HK-2 (cell line): ENCODE measurements at regions not wholly inside any gene's neighbourhood (a gene's known extent, or its start where the extent isn't known, plus 50 kb on each side); places are given as distances from the start of the nearest gene placed in this dataset.
A peak's percentile ranks its signal among the peaks of the same experiment; 100 is the strongest.
"Not testable (repeated sequence)": the region's sequence is repeated elsewhere in the genome, so short reads cannot be mapped to it uniquely, and the experiment has no call there.

ENCODE experiments used
- DNase-seq: peaks from one replicate; pipeline ENCODE4 v3.0.0-alpha.2; 2018; ENCODE audit not compliant: unreplicated experiment

DNA sequence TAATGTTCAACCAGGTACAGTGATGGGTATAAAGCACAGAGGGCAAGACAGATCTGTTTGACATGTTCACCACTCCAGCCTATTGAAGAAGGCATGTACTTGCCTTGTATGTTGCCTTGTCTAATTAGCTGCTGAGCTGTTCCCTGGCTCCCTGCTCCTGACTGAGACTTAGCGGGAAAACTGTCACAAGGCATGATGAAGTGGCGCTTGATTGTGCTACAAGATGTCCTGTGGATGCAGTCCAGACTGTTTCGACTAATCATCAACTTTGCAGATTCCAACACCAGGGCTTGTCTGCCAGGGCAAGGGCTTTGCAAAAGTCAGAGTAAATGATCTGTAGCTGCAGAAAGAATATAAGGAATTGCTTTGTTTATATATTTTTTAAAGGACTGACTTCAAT lies 136.2 kb upstream of the NRBF2 start:
- DNase-seq, result peak; percentile 32

- no peak for DNase-seq
These were observed 136.6 kb upstream of the NRBF2 start for GRCh38 chr10:62996516-62996915.

DNA sequence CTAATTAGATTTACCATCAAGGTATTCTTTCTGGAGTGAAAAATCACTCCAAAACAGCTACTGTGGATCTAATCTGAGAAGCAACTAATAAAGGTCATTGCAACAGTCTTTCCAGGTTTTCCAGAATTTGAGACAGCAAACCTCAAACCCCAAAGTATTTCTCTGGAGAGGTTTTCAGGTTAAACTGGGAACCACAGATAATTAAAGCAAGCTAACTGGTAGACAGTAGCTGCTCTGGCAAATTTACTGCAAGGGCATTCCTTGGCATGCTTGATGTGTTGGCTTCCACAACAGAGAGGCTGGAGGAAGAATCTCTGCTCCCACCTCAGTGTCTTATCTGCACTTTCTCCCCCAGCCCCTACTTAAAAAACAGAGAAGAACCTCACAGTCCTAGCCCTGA lies 140.0 kb upstream of the NRBF2 start:
- DNase-seq, result no peak

- no peak for DNase-seq
These were observed 140.9 kb upstream of the NRBF2 start for GRCh38 chr10:62992145-62992721.

GRCh38 chr10:62990126-62990525 lies 143.0 kb upstream of the NRBF2 start:
- DNase-seq, result no peak

GRCh38 chr10:62985807-62986600 lies 147.1 kb upstream of the NRBF2 start:
- no peak for DNase-seq

GRCh38 chr10:62981096-62981495 lies 152.0 kb upstream of the NRBF2 start:
- no peak for DNase-seq

GRCh38 chr10:62980687-62981086 lies 152.4 kb upstream of the NRBF2 start:
- no peak for DNase-seq

DNA sequence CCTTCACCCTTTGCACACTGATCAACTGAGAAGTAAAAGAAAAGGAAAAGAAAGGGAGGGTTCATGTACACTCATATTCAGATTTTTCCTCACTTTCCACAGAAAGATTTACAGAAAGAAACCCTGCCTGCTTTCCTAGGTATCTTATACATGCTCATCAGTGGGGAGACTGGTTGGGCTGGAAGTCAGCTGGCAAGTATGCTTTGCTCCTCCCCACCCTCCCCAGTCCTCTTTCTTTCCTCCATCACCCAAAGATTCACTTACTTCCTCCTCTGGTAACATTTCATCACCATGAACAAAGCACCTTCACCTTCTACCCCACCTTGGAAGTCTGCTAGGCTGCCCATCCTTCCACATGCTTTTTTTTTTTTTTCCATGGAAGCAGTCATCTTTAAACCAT lies 153.2 kb upstream of the NRBF2 start:
- DNase-seq, result no peak

DNA sequence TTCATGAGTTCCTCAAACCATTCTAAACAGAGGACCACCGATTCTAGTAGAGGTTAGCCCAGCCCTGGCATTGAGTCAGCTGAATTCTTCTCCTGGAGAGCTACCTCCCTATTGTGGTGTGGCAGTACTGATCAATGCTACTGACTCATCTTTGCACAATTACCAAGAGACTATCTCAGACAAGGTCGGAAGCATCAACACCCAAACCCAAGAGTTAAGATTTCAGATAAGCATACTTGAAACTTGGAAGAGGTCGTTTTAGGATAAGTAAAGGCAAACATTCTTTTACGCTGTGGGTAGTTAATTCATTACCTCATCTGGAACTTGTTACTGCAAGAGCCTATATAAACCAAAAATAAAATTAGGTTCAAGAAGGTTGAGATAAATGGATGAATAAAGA lies 154.6 kb upstream of the NRBF2 start:
- DNase-seq, result no peak

DNA sequence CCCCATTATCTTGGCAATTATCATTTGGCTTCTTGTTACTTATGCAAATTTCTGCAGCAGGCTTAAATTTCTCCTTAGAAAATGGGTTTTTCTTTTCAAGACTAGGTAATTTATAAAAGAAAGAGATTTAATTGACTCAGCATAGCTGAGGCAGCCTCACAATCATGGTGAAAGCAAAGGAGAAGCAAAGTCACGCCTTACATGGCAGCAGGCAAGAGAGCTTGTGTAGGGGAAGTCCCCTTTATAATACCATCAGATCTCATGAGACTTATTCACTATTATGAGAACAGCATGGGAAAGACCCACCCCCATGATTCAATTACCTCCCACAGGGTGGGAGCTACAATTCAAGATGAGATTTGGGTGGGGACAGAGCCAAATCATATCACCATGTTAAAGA lies 158.3 kb upstream of the NRBF2 start:
- DNase-seq, result not testable (repeated sequence)

DNA sequence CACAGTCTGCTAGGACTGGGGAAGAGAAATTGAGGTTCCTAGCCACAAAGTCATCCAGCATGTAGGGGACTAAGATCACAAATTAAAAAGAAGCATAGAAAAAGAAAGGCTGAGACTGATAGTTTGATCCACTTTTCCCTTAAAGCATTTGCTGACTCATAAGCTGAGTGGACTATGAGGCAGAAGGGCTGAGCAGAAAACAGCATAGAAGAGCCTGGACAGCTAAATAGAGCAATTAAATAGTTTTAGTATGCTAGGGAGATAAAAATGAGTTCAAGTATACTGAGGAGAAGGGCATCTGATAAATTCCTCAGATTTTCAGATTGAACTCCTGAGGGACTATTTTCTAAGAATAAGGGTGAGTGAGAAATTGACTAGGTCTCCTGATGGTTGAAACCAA lies 155.9 kb upstream of the EGR2 start:
- DNase-seq, result no peak

GRCh38 chr10:62964026-62964425 lies 147.9 kb upstream of the EGR2 start:
- no peak for DNase-seq

- no peak for DNase-seq
These were observed 145.9 kb upstream of the EGR2 start for GRCh38 chr10:62961951-62962523.

- no peak for DNase-seq
These were observed 144.2 kb upstream of the EGR2 start for GRCh38 chr10:62960416-62960815.

- DNase-seq, result no peak
These were observed 143.4 kb upstream of the EGR2 start for GRCh38 chr10:62959553-62959952.

- DNase-seq, result no peak
These were observed 142.8 kb upstream of the EGR2 start for GRCh38 chr10:62958980-62959379.

GRCh38 chr10:62946278-62946677 lies 130.1 kb upstream of the EGR2 start:
- DNase-seq, result no peak

DNA sequence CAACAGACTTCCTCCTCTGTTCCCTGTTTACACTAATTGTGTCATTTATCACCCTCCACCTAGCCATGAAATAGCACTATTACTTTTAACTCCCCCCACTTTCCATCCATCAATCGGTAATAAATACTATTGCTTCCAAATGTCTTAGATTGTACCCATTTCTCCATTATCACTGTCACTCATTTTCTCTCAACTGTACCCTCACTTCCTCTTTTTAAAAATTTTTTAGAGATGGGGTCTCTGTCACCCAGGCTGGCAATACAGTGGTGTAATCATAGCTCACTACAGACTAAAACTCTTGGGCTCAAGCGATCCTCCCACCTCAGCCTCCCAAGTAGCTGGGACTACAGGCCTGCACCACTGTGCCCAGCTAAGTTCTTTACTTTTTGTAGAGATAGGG lies 123.5 kb upstream of the EGR2 start:
- DNase-seq, result no peak

DNA sequence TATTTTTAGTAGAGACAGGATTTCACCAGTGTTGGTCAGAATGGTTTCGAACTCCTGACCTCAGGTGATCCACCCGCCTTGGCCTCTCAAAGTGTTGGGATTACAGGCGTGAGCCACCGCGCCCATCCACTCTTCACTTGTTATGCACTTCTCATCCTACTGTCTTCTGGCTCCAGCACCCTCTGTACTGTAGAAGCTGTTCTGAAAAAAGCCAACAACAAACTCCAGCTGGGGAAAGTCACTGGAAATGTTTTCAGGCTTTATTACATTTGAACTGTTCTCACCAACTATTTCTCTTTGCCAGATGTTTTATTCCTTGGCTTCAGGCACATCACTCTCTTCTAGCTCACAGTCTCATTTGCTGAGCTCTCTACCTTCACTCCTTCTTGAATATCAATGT lies 122.5 kb upstream of the EGR2 start:
- no peak for DNase-seq

DNA sequence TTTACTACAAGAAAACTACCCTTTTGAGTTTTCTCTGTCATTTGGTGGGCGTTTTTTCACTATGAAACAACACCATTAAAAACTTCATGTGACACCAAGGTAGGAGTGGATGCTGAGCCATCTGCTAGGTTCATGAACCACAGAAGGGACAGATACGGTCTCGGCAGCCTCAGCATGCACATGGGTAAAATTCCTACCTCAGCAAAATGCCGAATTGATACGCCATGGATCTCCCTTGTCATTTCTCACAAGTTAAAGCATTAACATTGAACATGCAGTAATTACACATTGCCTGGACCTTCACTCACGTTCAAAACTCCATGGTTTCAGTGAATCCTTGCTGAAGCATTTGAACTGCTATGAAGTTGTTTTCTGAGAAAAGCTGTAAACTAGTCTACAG lies 121.5 kb upstream of the EGR2 start:
- DNase-seq, result no peak

DNA sequence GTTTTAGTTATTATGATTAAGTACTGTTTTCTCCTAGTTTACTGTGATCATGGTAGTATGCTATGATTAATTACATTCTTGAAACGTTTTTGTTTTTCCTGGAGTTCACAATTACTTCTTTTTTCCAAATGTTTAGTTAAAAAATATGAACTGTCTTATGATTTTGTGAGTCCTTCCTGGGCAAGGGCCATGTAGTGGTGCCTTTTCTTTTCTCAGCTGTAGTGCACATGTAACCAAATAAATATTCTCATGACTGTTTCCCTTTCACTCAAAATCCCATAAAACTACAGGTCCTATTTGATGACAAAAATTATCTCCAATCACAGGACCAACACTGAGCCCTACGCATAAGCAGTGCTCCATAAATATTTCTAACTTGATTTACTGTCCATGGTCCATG lies 118.9 kb upstream of the EGR2 start:
- no peak for DNase-seq

- no peak for DNase-seq
These were observed 118.1 kb upstream of the EGR2 start for GRCh38 chr10:62934258-62934657.
